ENCODE measurements at regions not wholly inside any gene's neighbourhood (a gene's known extent, or its start where the extent isn't known, plus 50 kb on each side); places are given as distances from the start of the nearest gene placed in this dataset.

- TF ChIP-seq CTCF (IDR thresholded peaks at IDR 0.05): no peak
- Histone ChIP-seq H3K4me3 (no peak overlapping the region), H3K27ac (no peak overlapping the region)
- no peak for DNase-seq (ENCODE audit: low spot score)
Observed at GRCh38 chr12:107247650-107248049, 154.3 kb upstream of the CRY1 start.

GRCh38 chr12:107248187-107248586, 154.8 kb upstream of the CRY1 start:
- H3K27ac ChIP-seq: no peak overlapping the region
- no peak for TF ChIP-seq CTCF (IDR thresholded peaks at IDR 0.05)
- DNase-seq (ENCODE audit: low spot score): no peak
- H3K4me3 ChIP-seq: no peak overlapping the region

- no peak for DNase-seq (ENCODE audit: low spot score)
- no peak for TF ChIP-seq CTCF (IDR thresholded peaks at IDR 0.05)
- H3K4me3 ChIP-seq: no peak overlapping the region
- H3K27ac ChIP-seq: no peak overlapping the region
Observed at GRCh38 chr12:107251288-107251687, 157.9 kb upstream of the CRY1 start.

GRCh38 chr12:107253361-107253760, 160.0 kb upstream of the CRY1 start:
- TF ChIP-seq CTCF (IDR thresholded peaks at IDR 0.05): no peak

GRCh38 chr12:107254258-107254856, 161.0 kb upstream of the CRY1 start:
- no peak for TF ChIP-seq CTCF (IDR thresholded peaks at IDR 0.05)
- Histone ChIP-seq H3K27ac (no peak overlapping the region), H3K4me3 (no peak overlapping the region)
- DNase-seq (ENCODE audit: low spot score): no peak

More at GRCh38 chr12:107253361-107253760, 160.0 kb upstream of the CRY1 start:
- no peak for DNase-seq (ENCODE audit: low spot score)
- Histone ChIP-seq H3K27ac (no peak overlapping the region), H3K4me3 (no peak overlapping the region)

GRCh38 chr12:107258780-107259179, 165.4 kb upstream of the CRY1 start:
- TF ChIP-seq CTCF (IDR thresholded peaks at IDR 0.05): no peak
- DNase-seq (ENCODE audit: low spot score): no peak
- H3K4me3 ChIP-seq: no peak overlapping the region
- H3K27ac ChIP-seq: no peak overlapping the region

- no peak for TF ChIP-seq CTCF (IDR thresholded peaks at IDR 0.05)
- no peak overlapping the region for H3K27ac ChIP-seq
- no peak for DNase-seq (ENCODE audit: low spot score)
- no peak overlapping the region for H3K4me3 ChIP-seq
Observed at GRCh38 chr12:107263980-107264379, 170.6 kb upstream of the CRY1 start.
